ENCODE measurements at regions not wholly inside any gene's neighbourhood (a gene's known extent, or its start where the extent isn't known, plus 50 kb on each side); places are given as distances from the start of the nearest gene placed in this dataset.
"Not testable (repeated sequence)": the region's sequence is repeated elsewhere in the genome, so short reads cannot be mapped to it uniquely, and the experiment has no call there.

GRCh38 chr1:30184393-30185141 is 538.8 kb downstream of the MATN1 start:
- no peak for DNase-seq (ENCODE audit: low spot score)

- no peak for DNase-seq (ENCODE audit: low spot score)
These were observed 539.5 kb downstream of the MATN1 start for GRCh38 chr1:30183895-30184294.

GRCh38 chr1:30183006-30183405 is 540.4 kb downstream of the MATN1 start:
- no peak for DNase-seq (ENCODE audit: low spot score)

GRCh38 chr1:30179942-30180543 is 543.3 kb downstream of the MATN1 start:
- no peak for DNase-seq (ENCODE audit: low spot score)

- DNase-seq (ENCODE audit: low spot score), result no peak
These were observed 546.9 kb downstream of the MATN1 start for GRCh38 chr1:30176477-30176876.

GRCh38 chr1:30174499-30174898 is 548.9 kb downstream of the MATN1 start:
- no peak for DNase-seq (ENCODE audit: low spot score)

GRCh38 chr1:30173560-30173959 is 549.8 kb downstream of the MATN1 start:
- no peak for DNase-seq (ENCODE audit: low spot score)

- no peak for DNase-seq (ENCODE audit: low spot score)
These were observed 550.6 kb downstream of the MATN1 start for GRCh38 chr1:30172757-30173156.

- no peak for DNase-seq (ENCODE audit: low spot score)
These were observed 551.1 kb downstream of the MATN1 start for GRCh38 chr1:30172299-30172694.

- no peak for DNase-seq (ENCODE audit: low spot score)
These were observed 551.7 kb downstream of the MATN1 start for GRCh38 chr1:30171537-30172298.

GRCh38 chr1:30169269-30169668 is 554.1 kb downstream of the MATN1 start:
- DNase-seq (ENCODE audit: low spot score), result no peak

- DNase-seq (ENCODE audit: low spot score), result no peak
These were observed 557.2 kb downstream of the MATN1 start for GRCh38 chr1:30166174-30166573.

GRCh38 chr1:30165116-30165515 is 558.3 kb downstream of the MATN1 start:
- DNase-seq (ENCODE audit: low spot score), result no peak

GRCh38 chr1:30164693-30165092 is 558.7 kb downstream of the MATN1 start:
- no peak for DNase-seq (ENCODE audit: low spot score)

GRCh38 chr1:30162565-30162964 is 560.8 kb downstream of the MATN1 start:
- no peak for DNase-seq (ENCODE audit: low spot score)

- DNase-seq (ENCODE audit: low spot score), result no peak
These were observed 561.4 kb downstream of the MATN1 start for GRCh38 chr1:30161953-30162352.

- no peak for DNase-seq (ENCODE audit: low spot score)
These were observed 562.2 kb downstream of the MATN1 start for GRCh38 chr1:30160999-30161689.

- DNase-seq (ENCODE audit: low spot score), result no peak
These were observed 564.4 kb downstream of the MATN1 start for GRCh38 chr1:30159015-30159414.

GRCh38 chr1:30155698-30156097 is 567.7 kb downstream of the MATN1 start:
- not testable (repeated sequence) for DNase-seq (ENCODE audit: low spot score)

- DNase-seq (ENCODE audit: low spot score), result not testable (repeated sequence)
These were observed 568.1 kb downstream of the MATN1 start for GRCh38 chr1:30155253-30155652.

- no peak for DNase-seq (ENCODE audit: low spot score)
These were observed 569.5 kb downstream of the MATN1 start for GRCh38 chr1:30153743-30154449.

- DNase-seq (ENCODE audit: low spot score), result no peak
These were observed 571.6 kb downstream of the MATN1 start for GRCh38 chr1:30151826-30152225.

All from activated CD4-positive, alpha-beta T cell treated with anti-CD3 and anti-CD28 coated beads, Interleukin-2, Interleukin-4, amounts not matched to agents 100 ng/mL and 50 ng/mL, durations not matched to agents 16 hours and 8 hours (primary cell).